Spinal cord (tissue), 9 donors: ENCODE measurements at regions not wholly inside any gene's neighbourhood (a gene's known extent, or its start where the extent isn't known, plus 50 kb on each side); places are given as distances from the start of the nearest gene placed in this dataset.

Experiments used
- DNase-seq, 6 donors: peaks; one replicate each; pipeline versions ENCODE4 v3.0.0 to v3.0.0-alpha.2; 2013 to 2015; ENCODE audit warnings: low spot score in 6 of 6, low read depth in 4 of 6
- H3K27ac ChIP-seq: one replicate; pipeline ENCODE4 v1.5.1; 2013; ENCODE audit warnings: low read depth, low read length, control low read depth
- H3K27me3 ChIP-seq: one replicate; pipeline ENCODE4 v1.6.1; 2013; ENCODE audit warnings: low read length; ENCODE audit not compliant: control insufficient read depth, insufficient read depth
- H3K36me3 ChIP-seq: one replicate; pipeline ENCODE4 v1.6.1; 2013; ENCODE audit warnings: low read length; ENCODE audit not compliant: control insufficient read depth, insufficient read depth
- H3K4me1 ChIP-seq: one replicate; pipeline ENCODE4 v1.6.1; 2013; ENCODE audit warnings: low read length; ENCODE audit not compliant: control insufficient read depth, insufficient read depth
- H3K4me3 ChIP-seq: one replicate; pipeline ENCODE4 v1.5.1; 2013; ENCODE audit warnings: low read depth, low read length, control low read depth
- H3K9me3 ChIP-seq: one replicate; pipeline ENCODE4 v1.6.1; 2013; ENCODE audit warnings: low read length; ENCODE audit not compliant: control insufficient read depth, insufficient read depth
- WGBS: methylation state at CpG from one replicate; pipeline ENCODE4 v1.1.5; 2013; ENCODE audit warnings: missing lambda C conversion rate; ENCODE audit not compliant: insufficient coverage; 5-methylcytosine and 5-hydroxymethylcytosine counted together
- donor health status: healthy.

DNA sequence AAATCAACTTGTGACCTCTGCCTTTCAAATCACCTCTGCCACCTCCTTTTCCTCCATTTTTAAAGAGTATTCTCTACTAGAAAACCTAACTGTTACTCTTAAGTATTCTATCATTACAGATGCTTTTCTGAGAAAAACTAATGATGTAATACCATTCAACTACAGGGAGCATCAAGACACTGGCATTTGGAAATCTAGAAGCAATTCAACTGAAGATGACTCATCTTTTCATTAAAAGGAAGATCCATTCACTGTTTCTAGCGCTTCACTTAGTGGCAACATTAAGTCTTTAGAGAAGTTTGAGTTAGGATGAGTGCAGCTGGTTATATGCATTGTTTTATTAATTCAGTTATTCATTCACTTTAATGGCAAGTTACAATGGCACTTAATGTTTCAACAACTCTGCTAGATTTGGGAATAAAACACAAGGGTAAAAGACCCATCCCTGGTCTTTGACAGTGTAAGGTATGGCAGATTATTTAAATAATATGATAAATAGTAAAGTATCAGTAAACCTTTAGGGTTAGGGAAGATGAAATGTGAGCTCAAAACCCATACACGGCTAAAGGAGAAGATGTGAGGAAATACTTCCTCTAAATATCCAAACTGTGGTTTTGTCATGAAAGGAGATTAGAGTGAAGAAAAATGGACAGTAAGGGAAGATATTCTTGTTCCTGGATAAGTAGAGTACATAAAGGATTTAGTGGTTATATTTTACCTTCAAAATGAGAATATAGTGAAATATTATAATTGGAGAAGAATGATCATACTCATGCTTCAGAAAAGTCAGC, 61.7 kb downstream of the KCNJ2 start:
- Histone ChIP-seq H3K4me1 (no peaks in the 10 kb centered on the region), H3K27me3 (no peaks in the 10 kb centered on the region), H3K9me3 (no peaks in the 10 kb centered on the region), H3K36me3 (no peaks in the 10 kb centered on the region), H3K27ac (no peak overlapping the region), H3K4me3 (no peak overlapping the region)
- no peak for DNase-seq
- no CpG with 5 or more reads among the region's 2 CpGs for WGBS

DNA sequence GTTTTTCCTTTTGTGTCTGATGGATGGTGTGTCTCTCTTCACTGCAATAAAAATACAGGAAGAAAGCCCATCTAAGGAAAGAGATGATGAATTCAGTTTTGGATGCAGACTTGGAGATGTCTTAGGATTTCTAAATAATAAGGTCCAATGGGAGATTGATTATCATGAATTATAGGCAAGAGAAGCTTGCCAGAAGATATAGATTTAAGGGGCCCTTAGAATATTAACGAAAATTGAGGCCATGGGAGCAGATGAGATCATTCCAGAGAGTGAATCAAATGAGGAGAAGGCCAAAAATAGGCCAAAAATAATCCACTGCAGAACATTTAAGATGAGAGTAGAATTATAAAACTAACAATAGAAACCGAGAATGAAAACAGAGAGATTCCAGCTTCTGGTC, 63.1 kb downstream of the KCNJ2 start:
- WGBS: no CpG with 5 or more reads among the region's 2 CpGs

DNA sequence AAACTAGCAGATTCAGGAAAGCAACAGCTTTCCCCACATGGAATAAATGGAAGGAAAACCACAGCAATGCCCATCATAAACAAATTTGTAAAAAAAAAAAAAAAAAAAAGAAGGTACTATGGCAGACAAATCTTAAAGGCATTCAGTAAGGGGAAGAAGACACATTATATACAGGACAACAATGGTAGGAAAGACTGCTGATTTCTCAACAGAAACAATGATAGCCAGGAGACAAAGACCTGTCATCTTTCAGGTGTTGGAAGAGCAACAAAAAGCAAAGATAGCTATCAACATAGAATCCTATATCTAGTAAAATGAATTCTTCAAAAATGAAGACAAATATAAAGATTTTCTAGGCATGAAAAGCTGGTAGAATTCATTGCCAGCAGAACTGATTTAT, 65.9 kb downstream of the KCNJ2 start:
- Histone ChIP-seq H3K36me3 (no peaks in the 10 kb centered on the region), H3K27me3 (no peaks in the 10 kb centered on the region), H3K4me1 (no peaks in the 10 kb centered on the region), H3K4me3 (no peak overlapping the region), H3K27ac (no peak overlapping the region), H3K9me3 (no peaks in the 10 kb centered on the region)
- DNase-seq: no peak

More for the DNA sequence above, 63.1 kb downstream of the KCNJ2 start:
- no peaks in the 10 kb centered on the region for H3K9me3 ChIP-seq
- H3K36me3 ChIP-seq: no peaks in the 10 kb centered on the region
- H3K4me1 ChIP-seq: no peaks in the 10 kb centered on the region
- no peaks in the 10 kb centered on the region for H3K27me3 ChIP-seq
- DNase-seq: no peak
- H3K27ac ChIP-seq: no peak overlapping the region
- no peak overlapping the region for H3K4me3 ChIP-seq

GRCh38 chr17:70238228-70238627, 68.9 kb downstream of the KCNJ2 start:
- Histone ChIP-seq H3K4me3 (no peak overlapping the region), H3K27ac (no peak overlapping the region), H3K27me3 (no peaks in the 10 kb centered on the region), H3K4me1 (no peaks in the 10 kb centered on the region), H3K9me3 (no peaks in the 10 kb centered on the region), H3K36me3 (no peaks in the 10 kb centered on the region)
- no peak for DNase-seq
- 100% methylated on average over 2 of the region's 2 CpGs for WGBS

GRCh38 chr17:70238646-70239045, 69.3 kb downstream of the KCNJ2 start:
- Histone ChIP-seq H3K27ac (no peak overlapping the region), H3K36me3 (no peaks in the 10 kb centered on the region), H3K27me3 (no peaks in the 10 kb centered on the region), H3K4me1 (no peaks in the 10 kb centered on the region), H3K4me3 (no peak overlapping the region), H3K9me3 (no peaks in the 10 kb centered on the region)
- DNase-seq: no peak
- WGBS: 100% methylated on average over 1 of the region's 4 CpGs

DNA sequence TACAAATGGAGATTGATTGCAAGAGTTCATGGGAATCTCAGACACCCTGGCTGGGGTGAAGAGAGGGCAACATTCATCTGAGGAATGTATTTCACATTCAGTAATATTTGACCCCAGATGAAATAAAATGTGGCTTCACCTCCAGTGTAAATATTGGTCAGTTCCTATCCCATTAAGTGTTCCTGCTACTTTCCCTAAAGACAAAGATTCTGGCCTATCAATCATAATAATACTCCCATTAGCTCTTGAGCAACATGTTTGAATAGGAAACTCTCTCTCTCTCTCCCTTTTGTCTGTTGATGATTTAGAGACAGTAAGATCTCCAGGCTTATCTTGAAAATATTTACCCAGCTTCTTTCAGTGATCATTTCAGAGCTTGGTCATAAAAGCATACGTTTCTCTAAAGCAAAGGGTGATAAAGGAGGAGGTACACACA, 70.1 kb downstream of the KCNJ2 start:
- Histone ChIP-seq H3K4me1 (no peaks in the 10 kb centered on the region), H3K4me3 (no peak overlapping the region), H3K36me3 (no peaks in the 10 kb centered on the region), H3K27ac (no peak overlapping the region), H3K27me3 (no peaks in the 10 kb centered on the region), H3K9me3 (no peaks in the 10 kb centered on the region)
- peak in 1 of 6 donors; percentile 11 for DNase-seq
- WGBS: 17% methylated on average over 1 of the region's 1 CpG

GRCh38 chr17:70241071-70241470, 71.7 kb downstream of the KCNJ2 start:
- Histone ChIP-seq H3K9me3 (no peaks in the 10 kb centered on the region), H3K4me1 (no peaks in the 10 kb centered on the region), H3K27ac (no peak overlapping the region), H3K27me3 (no peaks in the 10 kb centered on the region), H3K36me3 (no peaks in the 10 kb centered on the region), H3K4me3 (no peak overlapping the region)
- WGBS: no CpG with 5 or more reads among the region's 6 CpGs
- DNase-seq: no peak

- no CpG with 5 or more reads among the region's 7 CpGs for WGBS
- no peaks in the 10 kb centered on the region for H3K4me1 ChIP-seq
- no peaks in the 10 kb centered on the region for H3K36me3 ChIP-seq
- no peak overlapping the region for H3K27ac ChIP-seq
- H3K4me3 ChIP-seq: no peak overlapping the region
- peak in 1 of 6 donors; percentile 16 for DNase-seq
- H3K27me3 ChIP-seq: no peaks in the 10 kb centered on the region
- H3K9me3 ChIP-seq: no peaks in the 10 kb centered on the region
These were observed 73.6 kb downstream of the KCNJ2 start for GRCh38 chr17:70242781-70243437.

DNA sequence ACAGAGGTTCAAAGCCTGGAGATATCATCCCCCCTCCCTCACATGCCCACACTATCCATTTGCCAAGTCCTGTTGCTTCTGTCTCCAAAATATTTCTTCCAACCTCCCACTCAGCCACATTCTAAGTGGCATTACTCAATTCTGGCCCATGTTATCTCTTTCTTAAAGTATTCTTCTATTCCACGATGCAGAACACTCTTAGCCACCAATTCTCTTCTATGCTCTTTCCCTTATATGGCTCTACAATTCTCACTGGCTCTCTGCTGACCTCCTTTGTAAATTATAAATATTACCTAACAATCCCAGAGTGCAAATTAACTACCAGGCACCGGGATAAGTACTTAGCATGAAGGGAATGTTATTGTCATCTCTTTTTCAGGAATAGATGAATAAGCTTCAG, 82.4 kb downstream of the KCNJ2 start:
- 73% methylated on average over 1 of the region's 2 CpGs for WGBS
- Histone ChIP-seq H3K4me1 (no peaks in the 10 kb centered on the region), H3K27ac (no peak overlapping the region), H3K4me3 (no peak overlapping the region), H3K9me3 (no peaks in the 10 kb centered on the region), H3K36me3 (no peaks in the 10 kb centered on the region), H3K27me3 (no peaks in the 10 kb centered on the region)
- DNase-seq: no peak
